IMR-90 (cell line): ENCODE measurements at regions not wholly inside any gene's neighbourhood (a gene's known extent, or its start where the extent isn't known, plus 50 kb on each side); places are given as distances from the start of the nearest gene placed in this dataset.

ENCODE experiments used
- ATAC-seq: fragments of 200-7000 bp; cut with Tn5 transposase; 2 replicates; pipeline ENCODE4 v1.9.1; 2020; ENCODE audit warnings: low read depth, mild to moderate bottlenecking, moderate library complexity
- BruUV-seq: library from RNA; stranded (reverse); fragments of 400-500 nt; replicated peaks from 2 replicates; lab custom pipeline; 2021; lab: Mats Ljungman, UMichigan
- CTCF ChIA-PET: fragments of 300-600 bp; formaldehyde crosslinking; extraction: SDS; loops from one replicate; lab custom pipeline; 2021; ENCODE audit warnings: antibody characterized with exemption; lab: Yijun Ruan, JAX
- POLR2A ChIA-PET: fragments of 300-600 bp; sonication (Branson Sonifier 250); formaldehyde crosslinking; loops from one replicate; lab custom pipeline; 2022; ENCODE audit warnings: antibody characterized with exemption; ENCODE audit not compliant: unreplicated experiment; lab: Charles Lee
- DNase-seq: peaks from one replicate; pipeline ENCODE4 v3.0.0; 2013
- H2AFZ ChIP-seq: replicated peaks from 2 replicates; pipeline ENCODE3; 2013; ENCODE audit warnings: low read length, mild to moderate bottlenecking; ENCODE audit not compliant: poor library complexity
- H2AK5ac ChIP-seq: 2 replicates; pipeline ENCODE4 v1.6.1; 2013; ENCODE audit warnings: low read depth, low read length, inconsistent platforms
- H2AK9ac ChIP-seq: replicated peaks from 2 replicates; pipeline ENCODE3; 2013; ENCODE audit warnings: mild to moderate bottlenecking, low read depth, low read length, moderate library complexity; ENCODE audit not compliant: poor library complexity
- H2BK120ac ChIP-seq: 2 replicates; pipeline ENCODE4 v1.6.1; 2013; ENCODE audit warnings: low read depth, low read length, inconsistent platforms
- H2BK15ac ChIP-seq: 3 replicates; pipeline ENCODE4 v1.6.1; 2013; ENCODE audit warnings: low read depth, low read length, inconsistent platforms
- H2BK20ac ChIP-seq: 2 replicates; pipeline ENCODE4 v1.6.1; 2013; ENCODE audit warnings: low read depth, mild to moderate bottlenecking, inconsistent platforms, low read length, moderate library complexity
- H2BK5ac ChIP-seq: 2 replicates; pipeline ENCODE4 v1.6.1; 2013; ENCODE audit warnings: mild to moderate bottlenecking, low read depth, low read length, inconsistent platforms; ENCODE audit not compliant: poor library complexity, severe bottlenecking
- H3K14ac ChIP-seq: replicated peaks from 2 replicates; pipeline ENCODE4 v1.6.1; 2013; ENCODE audit warnings: low read depth, low read length, inconsistent platforms
- H3K18ac ChIP-seq: 2 replicates; pipeline ENCODE4 v1.6.1; 2013; ENCODE audit warnings: low read depth, low read length, control low read depth
- H3K23ac ChIP-seq: 2 replicates; pipeline ENCODE4 v1.6.1; 2013; ENCODE audit warnings: low read depth, low read length, inconsistent platforms
- H3K27ac ChIP-seq: 2 replicates; pipeline ENCODE4 v1.5.1; 2013; ENCODE audit warnings: mild to moderate bottlenecking, control low read depth, low read length; ENCODE audit not compliant: insufficient read depth
- H3K27me3 ChIP-seq: 2 replicates; pipeline ENCODE4 v1.6.1; 2013; ENCODE audit warnings: low read length; ENCODE audit not compliant: control insufficient read depth, insufficient read depth
- H3K36me3 ChIP-seq: 2 replicates; pipeline ENCODE4 v1.6.1; 2013; ENCODE audit warnings: low read length, mixed read lengths; ENCODE audit not compliant: control insufficient read depth, insufficient read depth
- H3K4ac ChIP-seq: 2 replicates; pipeline ENCODE4 v1.6.1; 2013; ENCODE audit warnings: low read depth, low read length, inconsistent platforms
- H3K4me1 ChIP-seq: 2 replicates; pipeline ENCODE4 v1.6.1; 2013; ENCODE audit warnings: low read length, mixed read lengths; ENCODE audit not compliant: control insufficient read depth, insufficient read depth
- H3K4me2 ChIP-seq: 2 replicates; pipeline ENCODE4 v1.6.1; 2013; ENCODE audit warnings: low read depth, mild to moderate bottlenecking, control low read depth, low read length, moderate library complexity
- H3K4me3 ChIP-seq: 2 replicates; pipeline ENCODE4 v1.5.1; 2013; ENCODE audit warnings: low read depth, mild to moderate bottlenecking, control low read depth, low read length, moderate library complexity; ENCODE audit not compliant: insufficient read depth
- H3K56ac ChIP-seq: 2 replicates; pipeline ENCODE4 v1.6.1; 2013; ENCODE audit warnings: low read length, inconsistent platforms; ENCODE audit not compliant: insufficient read depth; ENCODE audit errors: extremely low read depth
- H3K79me1 ChIP-seq, 2 experiments: 2 replicates each; pipeline ENCODE4 v1.6.1; 2013; ENCODE audit warnings: low read length in 2 of 2, inconsistent platforms in 1 of 2, low read depth in 1 of 2
- H3K9ac ChIP-seq: 2 replicates; pipeline ENCODE4 v1.6.1; 2013; ENCODE audit warnings: low read depth, low read length, control low read depth
- H3K9me1 ChIP-seq: 2 replicates; pipeline ENCODE4 v1.6.1; 2013; ENCODE audit warnings: low read length, inconsistent platforms; ENCODE audit not compliant: insufficient read depth
- H3K9me3 ChIP-seq: 2 replicates; pipeline ENCODE4 v1.6.1; 2013; ENCODE audit warnings: low read length; ENCODE audit not compliant: control insufficient read depth, insufficient read depth
- H4K20me1 ChIP-seq: 2 replicates; pipeline ENCODE4 v1.6.1; 2013; ENCODE audit warnings: low read length, inconsistent platforms; ENCODE audit not compliant: insufficient read depth
- H4K5ac ChIP-seq: 2 replicates; pipeline ENCODE4 v1.6.1; 2013; ENCODE audit warnings: mild to moderate bottlenecking, low read depth, low read length, control low read depth
- H4K8ac ChIP-seq, 2 experiments: 2 replicates each; pipeline ENCODE4 v1.6.1; 2013; ENCODE audit warnings: low read depth in 2 of 2, low read length in 2 of 2, control low read depth in 1 of 2, inconsistent platforms in 1 of 2
- H4K91ac ChIP-seq: 2 replicates; pipeline ENCODE4 v1.6.1; 2013; ENCODE audit warnings: low read depth, low read length, inconsistent platforms; ENCODE audit not compliant: insufficient read depth
- CEBPB ChIP-seq: IDR thresholded peaks from 2 replicates; pipeline ENCODE4 v1.6.1; 2012; ENCODE audit warnings: low read depth, low read length, improper control_type of control experiment
- ELK1 ChIP-seq: fragments of 150-350 bp; IDR thresholded peaks from 2 replicates; pipeline ENCODE4 v1.6.1; 2016; ENCODE audit warnings: low read depth, mild to moderate bottlenecking, low read length, moderate library complexity, borderline replicate concordance
- FOS ChIP-seq: fragments of 150-350 bp; IDR thresholded peaks from 2 replicates; pipeline ENCODE4 v1.6.1; 2016; ENCODE audit warnings: low read depth, low read length
- MAZ ChIP-seq: IDR thresholded peaks from 2 replicates; pipeline ENCODE4 v1.6.1; 2012; ENCODE audit warnings: low read depth, mild to moderate bottlenecking, low read length, improper control_type of control experiment, moderate library complexity, borderline replicate concordance
- RCOR1 ChIP-seq: IDR thresholded peaks from 2 replicates; pipeline ENCODE4 v1.6.1; 2012; ENCODE audit warnings: mild to moderate bottlenecking, low read length, improper control_type of control experiment; ENCODE audit not compliant: insufficient replicate concordance
- RFX5 ChIP-seq: IDR thresholded peaks from 2 replicates; pipeline ENCODE4 v1.8.0; 2012; ENCODE audit warnings: low read depth, mild to moderate bottlenecking, low read length, moderate library complexity
- SMC3 ChIP-seq: fragments of 150-350 bp; IDR thresholded peaks from 2 replicates; pipeline ENCODE4 v1.6.1; 2016; ENCODE audit warnings: low read depth, mild to moderate bottlenecking, antibody characterized with exemption, low read length, moderate library complexity
- WGBS, 2 experiments: methylation state at CpG; one replicate each; pipeline versions ENCODE4 v1.1.5 to v1.1.7; 2013; ENCODE audit warnings: missing lambda C conversion rate in 2 of 2; ENCODE audit not compliant: insufficient read length in 1 of 2; ENCODE audit errors: extremely low coverage in 2 of 2; 5-methylcytosine and 5-hydroxymethylcytosine counted together
- dilution Hi-C: fragments of 300-500 bp; cut with HindIII; formaldehyde crosslinking; loops from one replicate; pipeline ENCODE4 v1.14.3; 2018; ENCODE audit warnings: low sequenced_read_pairs; ENCODE audit not compliant: unreplicated experiment
- in situ Hi-C: fragments of 300-500 bp; cut with MboI; formaldehyde crosslinking; loops from 3 replicates; pipeline ENCODE4 v1.14.3; 2019; ENCODE audit warnings: low sequenced_read_pairs, inconsistent platforms, mixed read lengths
- intact Hi-C: fragments of 100-400 bp; cut with micrococcal nuclease; formaldehyde crosslinking; loops from 2 replicates; pipeline ENCODE4 v1.10.0; 2022

- no peak overlapping the region for H3K56ac ChIP-seq
- in situ Hi-C loops (no loop called here), dilution Hi-C loops (no loop called here), intact Hi-C loops (no loop called here)
- peaks cover under 1% of the 10 kb centered on the region for H3K9me3 ChIP-seq
- no CpG with 5 or more reads among the region's 4 CpGs for WGBS, 2 experiments
- no peaks in the 10 kb centered on the region for H3K79me1 ChIP-seq
- H3K18ac ChIP-seq: no peak overlapping the region
- H3K27ac ChIP-seq: no peak overlapping the region
- no peak overlapping the region for H2BK15ac ChIP-seq
- no peak overlapping the region for H4K5ac ChIP-seq
- H3K4me3 ChIP-seq: no peak overlapping the region
- H3K14ac ChIP-seq: no peak overlapping the region
- ATAC-seq: no peak
- H3K4ac ChIP-seq: no peak overlapping the region
- no peak overlapping the region for H2BK5ac ChIP-seq
- H2AK5ac ChIP-seq: no peak overlapping the region
- no peaks in the 10 kb centered on the region for H3K9me1 ChIP-seq
- H3K36me3 ChIP-seq: no peaks in the 10 kb centered on the region
- DNase-seq: no peak
- H3K27me3 ChIP-seq: no peaks in the 10 kb centered on the region
- H2BK20ac ChIP-seq: no peak overlapping the region
- H3K23ac ChIP-seq: no peak overlapping the region
- TF ChIP-seq CEBPB: no peak
- no peak for TF ChIP-seq RCOR1
- no peak for TF ChIP-seq SMC3
- TF ChIP-seq FOS: no peak
- no peak for TF ChIP-seq RFX5
- TF ChIP-seq MAZ: no peak
- no peak for TF ChIP-seq ELK1
- ChIA-PET CTCF (interaction anchor here (0.5 to 0.6 kb wide), 3 partner anchors 11 to 353 kb away, joined by 3 to 5 read pairs (median 3); no protein-coding TSS in a partner anchor), POLR2A (no interaction called here)
- BruUV-seq: no TSS peak
- H3K4me2 ChIP-seq: no peak overlapping the region
- no peaks in the 10 kb centered on the region for H4K20me1 ChIP-seq
- H2AK9ac ChIP-seq: no peak overlapping the region
- H4K8ac ChIP-seq: no peak overlapping the region
- no peak overlapping the region for H2AFZ ChIP-seq
- no peak overlapping the region for H4K91ac ChIP-seq
- no peak overlapping the region for H2BK120ac ChIP-seq
- H3K9ac ChIP-seq: no peak overlapping the region
- H3K4me1 ChIP-seq: no peaks in the 10 kb centered on the region; the same call in none of the 2 replicates
Measured at GRCh38 chr7:33674804-33675411, 230.4 kb upstream of the BMPER start.
